ENCODE measurements at regions not wholly inside any gene's neighbourhood (a gene's known extent, or its start where the extent isn't known, plus 50 kb on each side); places are given as distances from the start of the nearest gene placed in this dataset.

DNA sequence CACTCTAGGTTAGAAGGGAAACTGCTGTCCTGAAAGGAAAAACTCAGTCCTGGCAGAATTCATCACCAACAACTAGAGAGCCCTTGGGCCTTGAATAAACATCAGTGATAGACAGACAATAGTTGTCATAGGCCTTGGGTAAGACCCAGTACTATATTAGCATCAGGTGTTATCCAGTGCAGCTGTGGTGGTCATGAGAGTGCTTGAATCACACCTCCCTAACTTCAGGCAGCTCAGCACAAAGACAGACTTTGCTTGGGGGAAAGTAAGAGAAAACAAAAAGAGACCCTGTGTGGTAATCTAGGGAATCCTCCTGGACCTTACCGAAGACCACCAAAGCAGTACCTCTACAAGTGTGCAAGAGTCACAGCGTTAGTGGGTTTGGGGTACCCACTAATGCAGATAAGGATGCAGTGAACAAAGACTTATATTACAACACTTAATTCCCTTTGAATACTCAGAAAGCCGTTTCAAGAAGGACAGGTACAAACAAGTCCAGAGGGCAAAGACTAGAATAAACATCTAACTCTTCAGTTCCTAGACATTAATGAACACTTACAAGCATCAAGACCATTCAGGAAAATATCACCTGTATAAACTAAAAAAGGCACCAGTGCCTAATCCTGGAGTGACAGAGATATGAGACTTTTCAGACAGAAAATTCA is 332.3 kb upstream of the EPHA3 start:
- Histone ChIP-seq H3K36me3 (ENCODE audit: control insufficient read depth in 1 of 2, insufficient read depth in 2 of 2, low read length in 2 of 2) (no peaks in the 10 kb centered on the region), H3K9ac (ENCODE audit: low read length) (no peak overlapping the region)
- no CpG with 5 or more reads among the region's 3 CpGs for WGBS (ENCODE audit: extremely low coverage, insufficient coverage, insufficient read length)

DNA sequence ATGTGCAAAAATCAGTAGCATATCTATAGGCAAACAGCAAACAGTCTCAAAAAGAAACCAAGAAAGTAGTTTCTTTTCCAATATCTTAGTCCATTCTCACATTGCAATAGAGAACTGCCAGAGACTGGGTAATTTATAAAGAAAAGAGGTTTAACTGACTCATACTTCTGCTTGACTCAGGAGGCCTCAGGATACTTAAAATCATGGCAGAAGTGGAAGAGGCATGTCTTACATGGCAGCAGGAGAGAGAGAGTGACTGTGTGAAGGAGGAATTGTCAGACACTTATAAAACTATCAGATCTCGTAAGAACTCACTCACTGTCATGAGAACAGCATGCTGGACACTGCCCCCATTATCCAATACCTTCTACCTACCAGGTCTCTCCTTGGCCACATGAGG is 327.9 kb upstream of the EPHA3 start:
- no peak overlapping the region for H3K9ac ChIP-seq (ENCODE audit: low read length)
- no CpG with 5 or more reads among the region's 1 CpG for WGBS (ENCODE audit: extremely low coverage, insufficient coverage, insufficient read length)

More for the DNA sequence above, 332.3 kb upstream of the EPHA3 start:
- Histone ChIP-seq H3K4me3 (ENCODE audit: low read depth, low read length) (no peak overlapping the region), H4K91ac (ENCODE audit: low read depth, low read length) (no peak overlapping the region), H3K79me2 (ENCODE audit: control insufficient read depth, insufficient read depth, low read length, poor library complexity) (no peaks in the 10 kb centered on the region), H3K23ac (ENCODE audit: low read length) (no peak overlapping the region), H3K27me3 (ENCODE audit: insufficient read depth, low read length) (no peaks in the 10 kb centered on the region), H3K4me1 (ENCODE audit: control insufficient read depth in 1 of 2, insufficient read depth in 2 of 2, low read length in 2 of 2) (no peaks in the 10 kb centered on the region), H4K8ac (ENCODE audit: low read depth, low read length) (no peak overlapping the region), H2AK5ac (ENCODE audit: low read length) (no peak overlapping the region), H2BK12ac (ENCODE audit: low read length) (no peak overlapping the region), H3K14ac (ENCODE audit: low read length) (no peak overlapping the region), H3K18ac (ENCODE audit: low read length) (no peak overlapping the region), H2AFZ (ENCODE audit: insufficient read depth, low read length, poor library complexity) (no peak overlapping the region), H4K12ac (ENCODE audit: low read depth, low read length) (no peak overlapping the region), H2BK120ac (ENCODE audit: insufficient read depth, low read length, poor library complexity) (no peak overlapping the region), H3K27ac (ENCODE audit: low read depth, low read length) (no peak overlapping the region), H3K9me3 (ENCODE audit: insufficient read depth, low read depth, low read length) (no peaks in the 10 kb centered on the region), H3K79me1 (ENCODE audit: low read length) (no peaks in the 10 kb centered on the region), H2BK5ac (ENCODE audit: low read depth, low read length, poor library complexity) (no peak overlapping the region), H3K4me2 (ENCODE audit: low read length) (no peak overlapping the region), H3K4ac (ENCODE audit: low read depth, low read length) (no peak overlapping the region)
- DNase-seq, result no peak

DNA sequence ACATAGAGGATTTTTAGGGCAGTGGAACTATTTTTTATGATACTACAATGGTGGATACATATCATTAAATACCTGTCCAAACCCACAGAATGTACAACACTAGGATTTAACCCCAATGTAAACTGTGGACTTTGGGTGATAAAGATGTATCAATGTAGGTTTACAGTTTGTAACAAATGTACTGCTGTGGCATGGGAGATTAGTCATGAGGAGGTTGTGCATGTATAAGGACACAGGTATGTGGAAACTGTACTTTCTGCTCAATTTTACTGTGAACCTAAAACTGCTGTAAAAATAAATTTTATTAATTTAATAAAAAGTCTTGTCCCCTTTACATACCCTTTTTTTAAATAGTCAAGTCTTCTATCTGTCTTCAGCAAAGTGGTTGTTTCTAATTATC is 322.5 kb upstream of the EPHA3 start:
- Histone ChIP-seq H3K27ac (ENCODE audit: low read depth, low read length) (no peak overlapping the region), H3K9me3 (ENCODE audit: insufficient read depth, low read depth, low read length) (no peaks in the 10 kb centered on the region), H3K4ac (ENCODE audit: low read depth, low read length) (no peak overlapping the region), H3K27me3 (ENCODE audit: insufficient read depth, low read length) (no peaks in the 10 kb centered on the region), H2BK120ac (ENCODE audit: insufficient read depth, low read length, poor library complexity) (no peak overlapping the region), H3K18ac (ENCODE audit: low read length) (no peak overlapping the region), H4K12ac (ENCODE audit: low read depth, low read length) (no peak overlapping the region), H3K14ac (ENCODE audit: low read length) (no peak overlapping the region), H3K9ac (ENCODE audit: low read length) (no peak overlapping the region), H3K4me2 (ENCODE audit: low read length) (no peak overlapping the region), H3K79me2 (ENCODE audit: control insufficient read depth, insufficient read depth, low read length, poor library complexity) (no peaks in the 10 kb centered on the region), H3K36me3 (ENCODE audit: control insufficient read depth in 1 of 2, insufficient read depth in 2 of 2, low read length in 2 of 2) (no peaks in the 10 kb centered on the region), H3K23ac (ENCODE audit: low read length) (no peak overlapping the region), H4K8ac (ENCODE audit: low read depth, low read length) (no peak overlapping the region), H2AFZ (ENCODE audit: insufficient read depth, low read length, poor library complexity) (no peak overlapping the region), H2AK5ac (ENCODE audit: low read length) (no peak overlapping the region), H3K4me3 (ENCODE audit: low read depth, low read length) (no peak overlapping the region), H2BK5ac (ENCODE audit: low read depth, low read length, poor library complexity) (no peak overlapping the region), H3K4me1 (ENCODE audit: control insufficient read depth in 1 of 2, insufficient read depth in 2 of 2, low read length in 2 of 2) (no peaks in the 10 kb centered on the region), H3K79me1 (ENCODE audit: low read length) (no peaks in the 10 kb centered on the region), H2BK12ac (ENCODE audit: low read length) (no peak overlapping the region), H4K91ac (ENCODE audit: low read depth, low read length) (no peak overlapping the region)
- no peak for DNase-seq

More for the DNA sequence above, 327.9 kb upstream of the EPHA3 start:
- no peak overlapping the region for H2BK120ac ChIP-seq (ENCODE audit: insufficient read depth, low read length, poor library complexity)
- H3K4ac ChIP-seq (ENCODE audit: low read depth, low read length), result no peak overlapping the region
- H3K27me3 ChIP-seq (ENCODE audit: insufficient read depth, low read length), result no peaks in the 10 kb centered on the region
- H3K79me2 ChIP-seq (ENCODE audit: control insufficient read depth, insufficient read depth, low read length, poor library complexity), result no peaks in the 10 kb centered on the region
- no peak overlapping the region for H2AFZ ChIP-seq (ENCODE audit: insufficient read depth, low read length, poor library complexity)
- no peaks in the 10 kb centered on the region for H3K9me3 ChIP-seq (ENCODE audit: insufficient read depth, low read depth, low read length)
- no peak overlapping the region for H2BK12ac ChIP-seq (ENCODE audit: low read length)
- no peak overlapping the region for H3K14ac ChIP-seq (ENCODE audit: low read length)
- no peak overlapping the region for H3K18ac ChIP-seq (ENCODE audit: low read length)
- H2AK5ac ChIP-seq (ENCODE audit: low read length), result no peak overlapping the region
- H3K4me2 ChIP-seq (ENCODE audit: low read length), result no peak overlapping the region
- no peak overlapping the region for H2BK5ac ChIP-seq (ENCODE audit: low read depth, low read length, poor library complexity)
- no peak overlapping the region for H3K27ac ChIP-seq (ENCODE audit: low read depth, low read length)
- no peak overlapping the region for H4K91ac ChIP-seq (ENCODE audit: low read depth, low read length)
- no peak overlapping the region for H3K23ac ChIP-seq (ENCODE audit: low read length)
- no peak for DNase-seq
- no peaks in the 10 kb centered on the region for H3K79me1 ChIP-seq (ENCODE audit: low read length)
- no peaks in the 10 kb centered on the region for H3K4me1 ChIP-seq (ENCODE audit: control insufficient read depth in 1 of 2, insufficient read depth in 2 of 2, low read length in 2 of 2)
- H3K4me3 ChIP-seq (ENCODE audit: low read depth, low read length), result no peak overlapping the region
- H3K36me3 ChIP-seq (ENCODE audit: control insufficient read depth in 1 of 2, insufficient read depth in 2 of 2, low read length in 2 of 2), result no peaks in the 10 kb centered on the region
- H4K8ac ChIP-seq (ENCODE audit: low read depth, low read length), result no peak overlapping the region
- no peak overlapping the region for H4K12ac ChIP-seq (ENCODE audit: low read depth, low read length)

DNA sequence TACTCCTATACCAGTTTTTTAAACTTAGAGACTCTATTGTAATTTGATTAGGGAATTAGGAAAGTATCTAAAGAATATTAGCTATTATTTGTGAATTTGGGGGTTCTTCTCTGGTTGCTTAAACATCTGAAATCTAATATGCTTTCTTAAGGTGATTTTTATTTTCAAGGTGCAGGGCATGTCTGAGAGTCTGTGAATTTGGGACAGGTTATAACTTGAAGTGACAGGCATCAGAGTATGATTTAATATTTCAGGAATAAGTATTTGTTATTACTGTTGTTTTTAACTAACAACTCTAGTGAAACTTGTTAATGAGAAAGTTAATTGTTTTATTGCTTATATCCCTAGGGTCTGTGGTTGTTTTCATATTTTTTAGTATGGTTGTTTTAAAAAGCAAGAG is 321.6 kb upstream of the EPHA3 start:
- H2BK5ac ChIP-seq (ENCODE audit: low read depth, low read length, poor library complexity), result no peak overlapping the region
- no peaks in the 10 kb centered on the region for H3K79me2 ChIP-seq (ENCODE audit: control insufficient read depth, insufficient read depth, low read length, poor library complexity)
- no peak overlapping the region for H3K4me2 ChIP-seq (ENCODE audit: low read length)
- no peak overlapping the region for H4K91ac ChIP-seq (ENCODE audit: low read depth, low read length)
- no peak overlapping the region for H2AK5ac ChIP-seq (ENCODE audit: low read length)
- H2BK120ac ChIP-seq (ENCODE audit: insufficient read depth, low read length, poor library complexity), result no peak overlapping the region
- H3K14ac ChIP-seq (ENCODE audit: low read length), result no peak overlapping the region
- H3K36me3 ChIP-seq (ENCODE audit: control insufficient read depth in 1 of 2, insufficient read depth in 2 of 2, low read length in 2 of 2), result no peaks in the 10 kb centered on the region
- H3K9ac ChIP-seq (ENCODE audit: low read length), result no peak overlapping the region
- H3K23ac ChIP-seq (ENCODE audit: low read length), result no peak overlapping the region
- H3K4ac ChIP-seq (ENCODE audit: low read depth, low read length), result no peak overlapping the region
- H3K79me1 ChIP-seq (ENCODE audit: low read length), result no peaks in the 10 kb centered on the region
- H3K27me3 ChIP-seq (ENCODE audit: insufficient read depth, low read length), result no peaks in the 10 kb centered on the region
- H3K18ac ChIP-seq (ENCODE audit: low read length), result no peak overlapping the region
- no peak overlapping the region for H4K12ac ChIP-seq (ENCODE audit: low read depth, low read length)
- no peak overlapping the region for H3K4me3 ChIP-seq (ENCODE audit: low read depth, low read length)
- no peak overlapping the region for H4K8ac ChIP-seq (ENCODE audit: low read depth, low read length)
- no peaks in the 10 kb centered on the region for H3K9me3 ChIP-seq (ENCODE audit: insufficient read depth, low read depth, low read length)
- H3K4me1 ChIP-seq (ENCODE audit: control insufficient read depth in 1 of 2, insufficient read depth in 2 of 2, low read length in 2 of 2), result no peaks in the 10 kb centered on the region
- H2AFZ ChIP-seq (ENCODE audit: insufficient read depth, low read length, poor library complexity), result no peak overlapping the region
- no peak overlapping the region for H2BK12ac ChIP-seq (ENCODE audit: low read length)
- no peak overlapping the region for H3K27ac ChIP-seq (ENCODE audit: low read depth, low read length)
- DNase-seq, result no peak

Data from trophoblast cell (in vitro differentiated cells and primary cell).